Pancreas (tissue), 10 donors: ENCODE measurements at regions not wholly inside any gene's neighbourhood (a gene's known extent, or its start where the extent isn't known, plus 50 kb on each side); places are given as distances from the start of the nearest gene placed in this dataset.
A peak's percentile ranks its signal among the peaks of the same experiment; 100 is the strongest.

Experiments
- ATAC-seq, 4 donors: fragments of 200-7000 bp; cut with Tn5 transposase; one replicate each; pipeline versions ENCODE4 v1.8.0 to v1.9.1; 2020; ENCODE audit warnings: mild to moderate bottlenecking in 4 of 4, moderate library complexity in 4 of 4
- DNase-seq, 6 donors: peaks; one replicate each; pipeline ENCODE4 v3.0.0-alpha.2; 2020
- FAIRE-seq: peaks from 2 replicates; lab custom pipeline; 2012; peaks lifted over from hg19 to GRCh38; lab: Jason Lieb, UNC
- H3K27ac ChIP-seq, 4 donors: fragments of 200-600 bp; sonication (generic); 1 replicate in 3 of 4; 2 replicates in 1 of 4; pipeline versions ENCODE4 v1.5.0 to v1.8.0; 2020
- H3K27me3 ChIP-seq, 4 donors: fragments of 200-600 bp; one replicate each; pipeline ENCODE4 v1.8.0; 2021
- H3K36me3 ChIP-seq, 3 donors: fragments of 200-600 bp; sonication (generic) in 1 of 3; one replicate each; pipeline versions ENCODE4 v1.5.0 to v1.8.0; 2020 to 2021
- H3K4me1 ChIP-seq, 3 donors: fragments of 200-600 bp; one replicate each; pipeline ENCODE4 v1.8.0; 2021
- H3K4me3 ChIP-seq, 4 donors: fragments of 200-600 bp; sonication (generic) in 2 of 4; one replicate each; pipeline versions ENCODE4 v1.5.0 to v1.8.0; 2020 to 2021
- H3K9me3 ChIP-seq, 4 donors: fragments of 200-600 bp; one replicate each; pipeline ENCODE4 v1.8.0; 2021
- CTCF ChIP-seq, 4 donors: fragments of 200-600 bp; sonication (generic) in 3 of 4; IDR thresholded peaks; one replicate each; pipeline versions ENCODE4 v1.5.0 to v1.8.0; 2021; ENCODE audit warnings: antibody characterized with exemption in 4 of 4
- WGBS, 2 donors: extraction: QIAGEN DNeasy Blood & Tissue Kit; methylation state at CpG; one replicate each; pipeline ENCODE4 v1.1.7; 2013; 5-methylcytosine and 5-hydroxymethylcytosine counted together
- intact Hi-C, 3 donors: fragments of 100-400 bp; cut with DNase I; formaldehyde crosslinking; loops; one replicate each; pipeline versions ENCODE4 v1.11.1 to v1.14.2; 2022
- donor health status: healthy with polysubstance abuse.
- donor health status: DM: no; HTN: no; CAD: no; lungs with moderate emphysema.
- donor health status: DM: no; HTN: no; CAD: no.
- donor health status: control.
- donor health status: control.
- donor health status: Bipolar disorder and iron deficiency.
- donor health status: DM: yes; HTN: yes; CAD: no.
- donor health status: DM: no; HTN: no; CAD: no.
- donor health status: DM: no; HTN: no; CAD: no.
- donor health status: DM: yes; HTN: yes; CAD: no.

GRCh38 chr18:68447286-68447685, 267.6 kb downstream of the TMX3 start:
- Histone ChIP-seq H3K27ac (no peak overlapping the region), H3K9me3 (no peaks in the 10 kb centered on the region), H3K4me1 (no peaks in the 10 kb centered on the region), H3K36me3 (no peaks in the 10 kb centered on the region), H3K27me3 (no peaks in the 10 kb centered on the region), H3K4me3 (no peak overlapping the region)
- TF ChIP-seq CTCF (IDR thresholded peaks at IDR 0.05) = no peak
- FAIRE-seq (no peak), ATAC-seq (no peak), DNase-seq (no peak)
- intact Hi-C loops = no loop called here
- WGBS, 2 donors = 53 to 71% methylated on average over 1 of the region's 1 CpG

GRCh38 chr18:68445668-68446426, 269.1 kb downstream of the TMX3 start:
- DNase-seq = no peak

GRCh38 chr18:68445136-68445535, 269.8 kb downstream of the TMX3 start:
- FAIRE-seq (no peak), DNase-seq (no peak), ATAC-seq (no peak)
- H3K4me3 ChIP-seq = no peak overlapping the region
- no peaks in the 10 kb centered on the region for H3K27me3 ChIP-seq
- no peak for TF ChIP-seq CTCF (IDR thresholded peaks at IDR 0.05)
- peaks cover 0 to 6% (median 0%) of the 10 kb centered on the region in 3 donors for H3K4me1 ChIP-seq
- no peak overlapping the region for H3K27ac ChIP-seq
- H3K9me3 ChIP-seq = no peaks in the 10 kb centered on the region
- WGBS, 2 donors = 66 to 89% methylated on average over 4 of the region's 4 CpGs
- intact Hi-C loops = no loop called here
- no peaks in the 10 kb centered on the region for H3K36me3 ChIP-seq

More at GRCh38 chr18:68445668-68446426, 269.1 kb downstream of the TMX3 start:
- H3K36me3 ChIP-seq = no peaks in the 10 kb centered on the region
- intact Hi-C loops = no loop called here
- FAIRE-seq = no peak
- H3K4me1 ChIP-seq = no peaks in the 10 kb centered on the region
- no peaks in the 10 kb centered on the region for H3K27me3 ChIP-seq
- H3K4me3 ChIP-seq = no peak overlapping the region
- WGBS, 2 donors = 71 to 78% methylated on average over 6 of the region's 6 CpGs
- no peak for TF ChIP-seq CTCF (IDR thresholded peaks at IDR 0.05)
- no peak overlapping the region for H3K27ac ChIP-seq
- no peak for ATAC-seq
- H3K9me3 ChIP-seq = no peaks in the 10 kb centered on the region

- FAIRE-seq = no peak
- 83 to 85% methylated on average over 3 of the region's 3 CpGs for WGBS, 2 donors
- no peak for TF ChIP-seq CTCF (IDR thresholded peaks at IDR 0.05)
- Histone ChIP-seq H3K9me3 (no peaks in the 10 kb centered on the region), H3K36me3 (no peaks in the 10 kb centered on the region), H3K4me1 (peaks cover 0 to 7% (median 0%) of the 10 kb centered on the region in 3 donors), H3K27me3 (no peaks in the 10 kb centered on the region), H3K27ac (no peak overlapping the region), H3K4me3 (no peak overlapping the region)
- intact Hi-C loops = no loop called here
- no peak for DNase-seq
- ATAC-seq = no peak
Observed at GRCh38 chr18:68441241-68441640, 273.7 kb downstream of the TMX3 start.

GRCh38 chr18:68440433-68440832, 274.5 kb downstream of the TMX3 start:
- WGBS, 2 donors = 18 to 19% methylated on average over 6 of the region's 6 CpGs

More at GRCh38 chr18:68440433-68440832, 274.5 kb downstream of the TMX3 start:
- peak; percentile 58 to 81 (median 68) for ATAC-seq
- Histone ChIP-seq H3K36me3 (no peaks in the 10 kb centered on the region), H3K27ac (no peak overlapping the region), H3K27me3 (no peaks in the 10 kb centered on the region), H3K4me1 (peaks cover 0 to 7% (median 0%) of the 10 kb centered on the region in 3 donors), H3K4me3 (no peak overlapping the region), H3K9me3 (no peaks in the 10 kb centered on the region)
- no peak for FAIRE-seq
- DNase-seq = no peak
- no peak for TF ChIP-seq CTCF (IDR thresholded peaks at IDR 0.05)
- intact Hi-C loops = no loop called here
